Lower leg skin (tissue), 4 donors: ENCODE measurements at regions not wholly inside any gene's neighbourhood (a gene's known extent, or its start where the extent isn't known, plus 50 kb on each side); places are given as distances from the start of the nearest gene placed in this dataset.

Experiments used
- DNase-seq, 2 donors: peaks; one replicate each; pipeline ENCODE4 v3.0.0-alpha.2; 2019; ENCODE audit warnings: low spot score in 2 of 2
- H3K4me3 ChIP-seq: fragments of 200-600 bp; sonication (generic); 2 replicates; pipeline ENCODE4 v1.5.1; 2017; ENCODE audit warnings: mild to moderate bottlenecking, low read depth; ENCODE audit not compliant: poor library complexity, severe bottlenecking
- CTCF ChIP-seq, 3 donors: fragments of 450-650 bp; IDR thresholded peaks; one replicate each; pipeline ENCODE4 v1.5.1; 2016; ENCODE audit warnings: antibody characterized with exemption in 3 of 3, mild to moderate bottlenecking in 3 of 3, moderate library complexity in 2 of 3
- POLR2A ChIP-seq, 2 donors: fragments of 450-650 bp; IDR thresholded peaks; one replicate each; pipeline ENCODE4 v1.6.1; 2016 to 2017; ENCODE audit warnings: antibody characterized with exemption in 2 of 2, mild to moderate bottlenecking in 1 of 2, moderate library complexity in 1 of 2
- WGBS, 2 donors: methylation state at CpG; one replicate each; pipeline ENCODE4 v1.1.5; 2018; 5-methylcytosine and 5-hydroxymethylcytosine counted together
- intact Hi-C: fragments of 100-400 bp; cut with DNase I; formaldehyde crosslinking; loops from one replicate; pipeline ENCODE4 v1.15.0; 2023; ENCODE audit warnings: low total_unique reads

- DNase-seq = no peak
- WGBS, 2 donors = 90 to 98% methylated on average over 4 of the region's 4 CpGs
- no peak overlapping the region for H3K4me3 ChIP-seq
- no peak for TF ChIP-seq CTCF (IDR thresholded peaks at IDR 0.05)
- TF ChIP-seq POLR2A (IDR thresholded peaks at IDR 0.05) = no peak
- intact Hi-C loops = no loop called here
These were observed 175.0 kb upstream of the APCDD1 start for GRCh38 chr18:10279471-10279870.

- TF ChIP-seq POLR2A (IDR thresholded peaks at IDR 0.05) = no peak
- no peak for TF ChIP-seq CTCF (IDR thresholded peaks at IDR 0.05)
- intact Hi-C loops = loop anchor here (5.0 kb wide), 1 partner anchor 653 kb away; no protein-coding TSS in a partner anchor
- H3K4me3 ChIP-seq = no peak overlapping the region
- DNase-seq = no peak
- 87 to 95% methylated on average over 9 of the region's 9 CpGs for WGBS, 2 donors
These were observed 174.4 kb upstream of the APCDD1 start for GRCh38 chr18:10279905-10280644.

- DNase-seq = no peak
- TF ChIP-seq POLR2A (IDR thresholded peaks at IDR 0.05) (no peak), CTCF (IDR thresholded peaks at IDR 0.05) (no peak)
- H3K4me3 ChIP-seq = no peak overlapping the region
- intact Hi-C loops = loop anchor here (5.0 kb wide), 1 partner anchor 657 kb away; no protein-coding TSS in a partner anchor
- WGBS, 2 donors = 49 to 57% methylated on average over 13 of the region's 13 CpGs
These were observed 169.7 kb upstream of the APCDD1 start for GRCh38 chr18:10284540-10285282.

GRCh38 chr18:10285283-10285640 is 169.2 kb upstream of the APCDD1 start:
- no peak for DNase-seq
- intact Hi-C loops = no loop called here
- TF ChIP-seq CTCF (IDR thresholded peaks at IDR 0.05) (no peak), POLR2A (IDR thresholded peaks at IDR 0.05) (no peak)
- no peak overlapping the region for H3K4me3 ChIP-seq
- WGBS, 2 donors = 71 to 84% methylated on average over 3 of the region's 3 CpGs

GRCh38 chr18:10286580-10287150 is 167.8 kb upstream of the APCDD1 start:
- intact Hi-C loops = no loop called here
- 38 to 40% methylated on average over 8 of the region's 8 CpGs for WGBS, 2 donors

More at GRCh38 chr18:10286580-10287150, 167.8 kb upstream of the APCDD1 start:
- H3K4me3 ChIP-seq = no peak overlapping the region
- TF ChIP-seq POLR2A (IDR thresholded peaks at IDR 0.05) = no peak
- TF ChIP-seq CTCF (IDR thresholded peaks at IDR 0.05) = no peak
- peak in 1 of 2 donors; percentile 74 for DNase-seq
